OCI-LY3 (cell line): ENCODE measurements at regions not wholly inside any gene's neighbourhood (a gene's known extent, or its start where the extent isn't known, plus 50 kb on each side); places are given as distances from the start of the nearest gene placed in this dataset.
"Not testable (repeated sequence)": the region's sequence is repeated elsewhere in the genome, so short reads cannot be mapped to it uniquely, and the experiment has no call there.

Experiments
- EZH2phosphoT487 ChIP-seq: fragments of 200-600 bp; shearing (Covaris generic); IDR thresholded peaks from 2 replicates; pipeline ENCODE4 v1.6.1; 2018; ENCODE audit warnings: antibody characterized with exemption, mixed run types, low read depth
- TF ChIP-seq, protein P1 (sequence below): fragments of 200-600, 300-600 bp; sonication (generic); IDR thresholded peaks from 2 replicates; pipeline ENCODE4 v1.5.1; 2014; ENCODE audit warnings: antibody characterized with exemption, low read length, low read depth

- TF ChIP-seq, protein P1, sequence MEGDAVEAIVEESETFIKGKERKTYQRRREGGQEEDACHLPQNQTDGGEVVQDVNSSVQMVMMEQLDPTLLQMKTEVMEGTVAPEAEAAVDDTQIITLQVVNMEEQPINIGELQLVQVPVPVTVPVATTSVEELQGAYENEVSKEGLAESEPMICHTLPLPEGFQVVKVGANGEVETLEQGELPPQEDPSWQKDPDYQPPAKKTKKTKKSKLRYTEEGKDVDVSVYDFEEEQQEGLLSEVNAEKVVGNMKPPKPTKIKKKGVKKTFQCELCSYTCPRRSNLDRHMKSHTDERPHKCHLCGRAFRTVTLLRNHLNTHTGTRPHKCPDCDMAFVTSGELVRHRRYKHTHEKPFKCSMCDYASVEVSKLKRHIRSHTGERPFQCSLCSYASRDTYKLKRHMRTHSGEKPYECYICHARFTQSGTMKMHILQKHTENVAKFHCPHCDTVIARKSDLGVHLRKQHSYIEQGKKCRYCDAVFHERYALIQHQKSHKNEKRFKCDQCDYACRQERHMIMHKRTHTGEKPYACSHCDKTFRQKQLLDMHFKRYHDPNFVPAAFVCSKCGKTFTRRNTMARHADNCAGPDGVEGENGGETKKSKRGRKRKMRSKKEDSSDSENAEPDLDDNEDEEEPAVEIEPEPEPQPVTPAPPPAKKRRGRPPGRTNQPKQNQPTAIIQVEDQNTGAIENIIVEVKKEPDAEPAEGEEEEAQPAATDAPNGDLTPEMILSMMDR, result not testable (repeated sequence)
- TF ChIP-seq EZH2phosphoT487, result not testable (repeated sequence)
Measured at GRCh38 chr15:36047018-36047716, 501.2 kb upstream of the DPH6 start.
